ENCODE measurements at regions not wholly inside any gene's neighbourhood (a gene's known extent, or its start where the extent isn't known, plus 50 kb on each side); places are given as distances from the start of the nearest gene placed in this dataset.

GRCh38 chr7:47100148-47100816 is 481.6 kb downstream of the TNS3 start:
- H3K9me3 Mint-ChIP-seq, result no peaks in the 10 kb centered on the region
- no peak overlapping the region for H3K27ac Mint-ChIP-seq
- H3K4me3 Mint-ChIP-seq, result no peak overlapping the region
- no peaks in the 10 kb centered on the region for H3K27me3 Mint-ChIP-seq (ENCODE audit: low read depth)
- H3K36me3 Mint-ChIP-seq (ENCODE audit: low read depth), result no peaks in the 10 kb centered on the region
- no peak for TF ChIP-seq CTCF (IDR thresholded peaks at IDR 0.05; ENCODE audit: unreplicated experiment in 3 of 3)
- H3K4me1 Mint-ChIP-seq, result no peaks in the 10 kb centered on the region

GRCh38 chr7:47097431-47097830 is 484.5 kb downstream of the TNS3 start:
- H3K27ac Mint-ChIP-seq, result no peak overlapping the region
- no peak overlapping the region for H3K4me3 Mint-ChIP-seq
- no peaks in the 10 kb centered on the region for H3K27me3 Mint-ChIP-seq (ENCODE audit: low read depth)
- H3K36me3 Mint-ChIP-seq (ENCODE audit: low read depth), result no peaks in the 10 kb centered on the region
- TF ChIP-seq CTCF (IDR thresholded peaks at IDR 0.05; ENCODE audit: unreplicated experiment in 3 of 3), result no peak
- no peaks in the 10 kb centered on the region for H3K9me3 Mint-ChIP-seq
- H3K4me1 Mint-ChIP-seq, result no peaks in the 10 kb centered on the region

GRCh38 chr7:47095946-47096345 is 486.0 kb downstream of the TNS3 start:
- Mint-ChIP-seq H3K36me3 (ENCODE audit: low read depth) (no peaks in the 10 kb centered on the region), H3K4me1 (no peaks in the 10 kb centered on the region), H3K27ac (no peak overlapping the region), H3K9me3 (no peaks in the 10 kb centered on the region), H3K27me3 (ENCODE audit: low read depth) (peaks cover 4% of the 10 kb centered on the region), H3K4me3 (no peak overlapping the region)
- TF ChIP-seq CTCF (IDR thresholded peaks at IDR 0.05; ENCODE audit: unreplicated experiment in 3 of 3), result no peak

DNA sequence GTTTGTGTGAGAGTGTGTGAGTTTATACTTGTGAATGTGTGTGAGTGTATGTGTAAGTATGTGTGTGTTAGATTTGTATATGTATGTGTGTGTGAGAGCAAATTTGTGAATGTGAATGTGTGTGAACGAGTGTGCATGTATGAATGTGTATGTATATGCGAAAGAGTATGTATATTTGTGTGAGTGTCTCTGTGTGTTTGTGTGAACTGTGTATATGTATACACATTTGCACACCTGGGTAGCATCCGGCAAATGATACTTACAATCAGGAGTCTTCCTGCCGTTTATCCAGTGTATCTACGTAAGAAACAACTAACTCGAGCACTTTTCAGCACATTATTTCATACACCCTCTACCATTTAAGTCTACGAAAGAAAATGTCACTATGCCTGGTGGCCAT is 487.4 kb downstream of the TNS3 start:
- Mint-ChIP-seq H3K4me3 (no peak overlapping the region), H3K4me1 (no peaks in the 10 kb centered on the region), H3K27ac (no peak overlapping the region), H3K27me3 (ENCODE audit: low read depth) (peaks cover 9% of the 10 kb centered on the region), H3K9me3 (no peaks in the 10 kb centered on the region), H3K36me3 (ENCODE audit: low read depth) (no peaks in the 10 kb centered on the region)
- no peak for TF ChIP-seq CTCF (IDR thresholded peaks at IDR 0.05; ENCODE audit: unreplicated experiment in 3 of 3)

- Mint-ChIP-seq H3K9me3 (no peaks in the 10 kb centered on the region), H3K27me3 (ENCODE audit: low read depth) (peaks cover 12% of the 10 kb centered on the region), H3K27ac (peak overlapping the region in 1 of 3 experiments; percentile 38), H3K36me3 (ENCODE audit: low read depth) (no peaks in the 10 kb centered on the region), H3K4me3 (no peak overlapping the region), H3K4me1 (peaks cover 4% of the 10 kb centered on the region)
- no peak for TF ChIP-seq CTCF (IDR thresholded peaks at IDR 0.05; ENCODE audit: unreplicated experiment in 3 of 3)
Observed at GRCh38 chr7:47093320-47094234, 488.3 kb downstream of the TNS3 start.

All from nephron (organoid).